Psoas muscle (tissue), 7 donors: ENCODE measurements at regions not wholly inside any gene's neighbourhood (a gene's known extent, or its start where the extent isn't known, plus 50 kb on each side); places are given as distances from the start of the nearest gene placed in this dataset.
A peak's percentile ranks its signal among the peaks of the same experiment; 100 is the strongest.

ENCODE experiments used
- ATAC-seq, 4 donors: fragments of 200-7000 bp; cut with Tn5 transposase; one replicate each; pipeline ENCODE4 v1.9.1; 2020; ENCODE audit warnings: moderate library complexity in 3 of 4, mild to moderate bottlenecking in 2 of 4
- DNase-seq, 2 donors: peaks; one replicate each; pipeline ENCODE4 v3.0.0-alpha.2; 2020
- H3K27ac ChIP-seq: fragments of 200-600 bp; one replicate; pipeline ENCODE4 v1.8.0; 2022
- H3K27me3 ChIP-seq, 3 donors: fragments of 200-600 bp in 1 of 3; one replicate each; pipeline versions ENCODE4 v1.6.1 to v1.8.0; 2013 to 2022; ENCODE audit warnings: low read length in 2 of 3, mild to moderate bottlenecking in 2 of 3, moderate library complexity in 1 of 3; ENCODE audit not compliant: insufficient read depth in 3 of 3
- H3K36me3 ChIP-seq, 2 donors: fragments of 200-600 bp in 1 of 2; one replicate each; pipeline versions ENCODE4 v1.6.1 to v1.8.0; 2013 to 2022; ENCODE audit warnings: low read depth in 1 of 2, mild to moderate bottlenecking in 1 of 2, moderate library complexity in 1 of 2; ENCODE audit not compliant: insufficient read depth in 1 of 2
- H3K4me1 ChIP-seq: fragments of 200-600 bp; one replicate; pipeline ENCODE4 v1.8.0; 2022
- H3K4me3 ChIP-seq: fragments of 200-600 bp; one replicate; pipeline ENCODE4 v1.8.0; 2022; ENCODE audit warnings: mild to moderate bottlenecking
- H3K9me3 ChIP-seq: fragments of 200-600 bp; one replicate; pipeline ENCODE4 v1.8.0; 2022
- CTCF ChIP-seq: fragments of 200-600 bp; IDR thresholded peaks from one replicate; pipeline ENCODE4 v1.8.0; 2022; ENCODE audit warnings: antibody characterized with exemption
- WGBS, 3 donors: extraction: QIAGEN DNeasy Blood & Tissue Kit; methylation state at CpG; one replicate each; pipeline versions ENCODE4 v1.1.6 to v1.1.7; 2013; 5-methylcytosine and 5-hydroxymethylcytosine counted together
- intact Hi-C, 2 donors: fragments of 100-400 bp; cut with DNase I; formaldehyde crosslinking; loops; one replicate each; pipeline versions ENCODE4 v1.11.0 to v1.14.2; 2022
- donor health status: healthy with polysubstance abuse.
- donor health status: DM: no; HTN: no; CAD: no; lungs with moderate emphysema.
- donor health status: Bipolar disorder and iron deficiency.
- donor health status: healthy.
- donor health status: DM: yes; HTN: yes; CAD: no.
- donor health status: DM: no; HTN: no; CAD: no.
- donor health status: DM: yes; HTN: yes; CAD: no.

- intact Hi-C loops = no loop called here
- 57 to 67% (median 60%) methylated on average over 17 of the region's 17 CpGs for WGBS, 3 donors
- no peaks in the 10 kb centered on the region for H3K27me3 ChIP-seq
Observed at GRCh38 chr2:239561446-239562001, 160.7 kb upstream of the HDAC4 start.

GRCh38 chr2:239559417-239560261 is 158.8 kb upstream of the HDAC4 start:
- Histone ChIP-seq H3K27me3 (no peaks in the 10 kb centered on the region), H3K9me3 (no peaks in the 10 kb centered on the region), H3K27ac (no peak overlapping the region), H3K4me1 (no peaks in the 10 kb centered on the region), H3K4me3 (no peak overlapping the region), H3K36me3 (no peaks in the 10 kb centered on the region)
- WGBS, 3 donors = 92 to 97% (median 96%) methylated on average over 28 of the region's 28 CpGs
- no peak for TF ChIP-seq CTCF
- intact Hi-C loops = no loop called here
- no peak for ATAC-seq
- DNase-seq = no peak

More at GRCh38 chr2:239561446-239562001, 160.7 kb upstream of the HDAC4 start:
- Histone ChIP-seq H3K4me3 (no peak overlapping the region), H3K36me3 (no peaks in the 10 kb centered on the region), H3K9me3 (no peaks in the 10 kb centered on the region), H3K27ac (no peak overlapping the region), H3K4me1 (no peaks in the 10 kb centered on the region)
- DNase-seq (peak; percentile 71 to 83), ATAC-seq (peak; percentile 35 to 67 (median 56))
- no peak for TF ChIP-seq CTCF

- H3K27ac ChIP-seq = no peak overlapping the region
- H3K4me3 ChIP-seq = no peak overlapping the region
- no peaks in the 10 kb centered on the region for H3K27me3 ChIP-seq
- WGBS, 3 donors = 71 to 83% (median 74%) methylated on average over 12 of the region's 12 CpGs
- no peaks in the 10 kb centered on the region for H3K4me1 ChIP-seq
- no peaks in the 10 kb centered on the region for H3K9me3 ChIP-seq
- DNase-seq = no peak
- no peak for ATAC-seq
- no peaks in the 10 kb centered on the region for H3K36me3 ChIP-seq
- intact Hi-C loops = no loop called here
- TF ChIP-seq CTCF = no peak
Observed at GRCh38 chr2:239558661-239559060, 157.8 kb upstream of the HDAC4 start.

- DNase-seq (no peak), ATAC-seq (no peak)
- Histone ChIP-seq H3K9me3 (no peaks in the 10 kb centered on the region), H3K36me3 (no peaks in the 10 kb centered on the region), H3K4me1 (no peaks in the 10 kb centered on the region), H3K27ac (no peak overlapping the region), H3K4me3 (no peak overlapping the region), H3K27me3 (no peaks in the 10 kb centered on the region)
- no peak for TF ChIP-seq CTCF
- 93 to 97% (median 94%) methylated on average over 5 of the region's 5 CpGs for WGBS, 3 donors
- intact Hi-C loops = no loop called here
Observed at GRCh38 chr2:239557516-239557915, 156.7 kb upstream of the HDAC4 start.
